ENCODE measurements at regions not wholly inside any gene's neighbourhood (a gene's known extent, or its start where the extent isn't known, plus 50 kb on each side); places are given as distances from the start of the nearest gene placed in this dataset.
"Not testable (repeated sequence)": the region's sequence is repeated elsewhere in the genome, so short reads cannot be mapped to it uniquely, and the experiment has no call there.

DNA sequence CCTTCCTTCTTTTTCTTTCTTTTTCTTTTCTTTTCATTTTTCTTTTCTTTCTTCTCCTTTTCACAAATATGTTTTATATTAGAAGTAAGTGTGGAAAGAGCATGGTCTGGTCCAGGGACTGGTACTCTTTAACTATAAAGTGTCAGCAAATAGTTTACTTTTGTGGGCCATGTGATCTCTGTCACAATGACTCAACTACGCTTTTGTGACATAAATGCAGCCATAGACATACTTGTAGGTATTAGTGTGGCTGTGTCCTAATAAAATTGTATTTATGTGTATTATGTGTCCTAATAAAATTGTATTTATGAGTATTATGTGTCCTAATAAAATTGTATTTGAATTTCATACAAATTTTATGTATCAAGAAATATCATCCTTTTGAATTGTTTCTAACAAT is 749.1 kb upstream of the ARPP21 start:
- no peaks in the 10 kb centered on the region for H3K36me3 ChIP-seq
- no peaks in the 10 kb centered on the region for H3K27me3 ChIP-seq
- H3K4me3 ChIP-seq, result no peak overlapping the region
- H3K27ac ChIP-seq, result no peak overlapping the region
- DNase-seq (ENCODE audit: low spot score in 2 of 2), result no peak
- H3K4me1 ChIP-seq, result no peaks in the 10 kb centered on the region
- TF ChIP-seq, protein P1, sequence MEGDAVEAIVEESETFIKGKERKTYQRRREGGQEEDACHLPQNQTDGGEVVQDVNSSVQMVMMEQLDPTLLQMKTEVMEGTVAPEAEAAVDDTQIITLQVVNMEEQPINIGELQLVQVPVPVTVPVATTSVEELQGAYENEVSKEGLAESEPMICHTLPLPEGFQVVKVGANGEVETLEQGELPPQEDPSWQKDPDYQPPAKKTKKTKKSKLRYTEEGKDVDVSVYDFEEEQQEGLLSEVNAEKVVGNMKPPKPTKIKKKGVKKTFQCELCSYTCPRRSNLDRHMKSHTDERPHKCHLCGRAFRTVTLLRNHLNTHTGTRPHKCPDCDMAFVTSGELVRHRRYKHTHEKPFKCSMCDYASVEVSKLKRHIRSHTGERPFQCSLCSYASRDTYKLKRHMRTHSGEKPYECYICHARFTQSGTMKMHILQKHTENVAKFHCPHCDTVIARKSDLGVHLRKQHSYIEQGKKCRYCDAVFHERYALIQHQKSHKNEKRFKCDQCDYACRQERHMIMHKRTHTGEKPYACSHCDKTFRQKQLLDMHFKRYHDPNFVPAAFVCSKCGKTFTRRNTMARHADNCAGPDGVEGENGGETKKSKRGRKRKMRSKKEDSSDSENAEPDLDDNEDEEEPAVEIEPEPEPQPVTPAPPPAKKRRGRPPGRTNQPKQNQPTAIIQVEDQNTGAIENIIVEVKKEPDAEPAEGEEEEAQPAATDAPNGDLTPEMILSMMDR (IDR thresholded peaks at IDR 0.05), result no peak
- no peaks in the 10 kb centered on the region for H3K9me3 ChIP-seq
- intact Hi-C loops (cut with DNase I), result no loop called here

DNA sequence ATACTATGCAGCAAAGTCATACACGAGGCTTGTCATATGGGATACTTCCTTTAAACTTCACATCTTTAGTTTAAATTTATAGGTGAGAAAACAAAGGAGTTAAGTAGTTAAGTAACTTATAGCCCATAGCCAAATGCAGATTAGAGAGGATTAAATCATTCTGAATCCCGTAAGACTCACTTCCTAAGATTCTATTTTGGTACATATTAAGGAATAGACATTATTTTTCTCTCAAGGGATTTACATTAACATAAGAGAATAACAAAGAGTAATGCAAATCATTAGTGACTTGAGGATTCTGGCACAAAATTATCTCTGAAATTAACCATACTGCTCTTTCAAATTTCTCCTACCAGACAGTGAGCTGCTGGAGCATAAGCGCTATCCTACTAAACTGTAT is 747.4 kb upstream of the ARPP21 start:
- intact Hi-C loops (cut with DNase I), result no loop called here
- Histone ChIP-seq H3K9me3 (no peaks in the 10 kb centered on the region), H3K4me3 (no peak overlapping the region), H3K4me1 (no peaks in the 10 kb centered on the region), H3K27me3 (no peaks in the 10 kb centered on the region), H3K27ac (no peak overlapping the region), H3K36me3 (no peaks in the 10 kb centered on the region)
- DNase-seq (ENCODE audit: low spot score in 2 of 2), result no peak
- TF ChIP-seq, protein P1 (IDR thresholded peaks at IDR 0.05), result no peak

DNA sequence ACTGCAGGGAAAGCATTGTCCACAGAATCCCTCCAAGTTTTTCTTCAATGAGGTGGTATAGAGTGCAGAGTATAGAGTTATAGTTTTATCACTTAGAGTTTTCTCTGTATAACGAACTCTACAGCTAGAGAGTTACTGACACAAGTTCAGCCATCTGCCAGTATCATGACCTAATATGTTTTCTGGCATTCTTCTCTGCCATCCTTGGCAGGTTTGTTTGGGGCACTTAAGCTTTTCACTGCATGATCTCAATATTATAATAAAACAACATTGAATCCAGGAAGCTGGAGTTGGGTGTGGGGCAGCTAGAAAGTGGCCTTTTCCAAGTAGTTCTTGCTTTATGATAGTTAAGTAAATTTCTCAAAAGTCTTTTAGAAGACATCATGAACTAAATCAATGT is 743.5 kb upstream of the ARPP21 start:
- TF ChIP-seq, protein P1 (IDR thresholded peaks at IDR 0.05), result no peak
- intact Hi-C loops (cut with DNase I), result no loop called here

DNA sequence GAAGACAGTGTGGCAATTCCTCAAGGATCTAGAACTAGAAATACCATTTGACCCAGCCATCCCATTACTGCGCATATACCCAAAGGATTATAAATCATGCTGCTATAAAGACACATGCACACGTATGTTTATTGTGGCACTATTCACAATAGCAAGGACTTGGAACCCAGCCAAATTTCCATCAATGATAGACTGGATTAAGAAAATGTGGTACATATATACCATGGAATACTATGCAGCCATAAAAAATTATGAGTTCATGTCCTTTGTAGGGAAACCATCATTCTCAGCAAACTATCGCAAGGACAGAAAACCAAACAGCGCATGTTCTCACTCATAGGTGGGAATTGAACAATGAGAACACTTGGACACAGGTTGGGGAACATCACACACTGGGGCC is 729.6 kb upstream of the ARPP21 start:
- H3K27me3 ChIP-seq; H3K27ac ChIP-seq; H3K9me3 ChIP-seq; H3K36me3 ChIP-seq; H3K4me1 ChIP-seq; H3K4me3 ChIP-seq; DNase-seq (ENCODE audit: low spot score in 2 of 2); intact Hi-C loops (cut with DNase I): not testable (repeated sequence)

More for the DNA sequence above, 743.5 kb upstream of the ARPP21 start:
- no peaks in the 10 kb centered on the region for H3K9me3 ChIP-seq
- H3K4me1 ChIP-seq, result no peaks in the 10 kb centered on the region
- H3K27me3 ChIP-seq, result no peaks in the 10 kb centered on the region
- DNase-seq (ENCODE audit: low spot score in 2 of 2), result no peak
- no peaks in the 10 kb centered on the region for H3K36me3 ChIP-seq
- H3K27ac ChIP-seq, result no peak overlapping the region
- no peak overlapping the region for H3K4me3 ChIP-seq

DNA sequence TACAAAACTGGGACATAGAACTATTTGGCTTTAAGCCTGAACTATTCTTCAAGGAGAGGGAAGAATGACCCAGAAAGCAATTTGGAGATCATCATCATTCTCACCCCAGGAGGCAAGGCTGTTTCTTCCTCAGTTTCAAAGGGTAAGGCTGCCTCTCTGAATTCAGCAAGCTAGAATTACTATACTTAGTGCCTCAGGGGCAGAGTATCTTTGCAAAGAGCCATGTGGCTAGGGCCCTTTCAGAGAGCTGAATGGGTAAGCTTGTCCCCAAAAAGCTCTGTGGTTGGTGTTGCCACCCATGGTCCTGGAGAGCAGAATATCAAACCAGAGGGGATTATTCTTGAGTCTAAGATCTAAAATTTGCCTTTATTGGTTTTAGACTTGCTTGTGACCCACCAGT is 720.3 kb upstream of the ARPP21 start:
- Histone ChIP-seq H3K4me3 (no peak overlapping the region), H3K9me3 (no peaks in the 10 kb centered on the region), H3K4me1 (no peaks in the 10 kb centered on the region), H3K27ac (no peak overlapping the region), H3K27me3 (no peaks in the 10 kb centered on the region), H3K36me3 (no peaks in the 10 kb centered on the region)
- no peak for DNase-seq (ENCODE audit: low spot score in 2 of 2)
- intact Hi-C loops (cut with DNase I), result no loop called here
- TF ChIP-seq, protein P1 (IDR thresholded peaks at IDR 0.05), result no peak

- TF ChIP-seq, protein P1 (IDR thresholded peaks at IDR 0.05), result no peak
- intact Hi-C loops (cut with DNase I), result no loop called here
- no peak overlapping the region for H3K4me3 ChIP-seq
- DNase-seq (ENCODE audit: low spot score in 2 of 2), result no peak
- no peak overlapping the region for H3K27ac ChIP-seq
- no peaks in the 10 kb centered on the region for H3K4me1 ChIP-seq
- H3K36me3 ChIP-seq, result no peaks in the 10 kb centered on the region
- no peaks in the 10 kb centered on the region for H3K27me3 ChIP-seq
- no peaks in the 10 kb centered on the region for H3K9me3 ChIP-seq
These were observed 718.5 kb upstream of the ARPP21 start for GRCh38 chr3:34920806-34921205.

All from ascending aorta (tissue), 2 donors.